ENCODE measurements at regions not wholly inside any gene's neighbourhood (a gene's known extent, or its start where the extent isn't known, plus 50 kb on each side); places are given as distances from the start of the nearest gene placed in this dataset.

DNA sequence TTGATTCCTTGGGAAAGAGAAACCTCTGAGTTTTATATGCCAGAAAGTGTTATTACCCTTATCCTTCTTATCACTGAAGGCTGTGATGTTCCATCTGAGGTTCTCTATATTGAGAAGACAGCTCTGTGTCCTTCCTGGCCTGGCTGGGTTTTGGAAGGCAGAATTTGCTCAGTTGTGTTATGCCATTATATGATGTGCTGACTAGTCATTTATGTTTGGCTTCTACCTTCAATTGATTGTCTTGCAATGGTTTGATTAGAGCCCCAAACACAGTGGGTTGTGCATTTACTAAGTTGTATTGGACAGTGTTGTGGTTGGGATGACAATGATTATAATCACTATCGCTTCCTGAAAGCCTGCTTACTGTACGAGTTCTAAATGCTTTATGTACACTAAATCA is 265.7 kb downstream of the SNAPC1 start:
- H3K4me1 ChIP-seq (ENCODE audit: insufficient read depth, low read length) = no peaks in the 10 kb centered on the region
- no peaks in the 10 kb centered on the region for H3K9me3 ChIP-seq (ENCODE audit: control insufficient read depth, low read depth, low read length)
- H3K23me2 ChIP-seq (ENCODE audit: insufficient read length, low read depth, low read length, poor library complexity, severe bottlenecking) = no peaks in the 10 kb centered on the region
- no peak overlapping the region for H2BK15ac ChIP-seq (ENCODE audit: low read depth, low read length)
- no peak overlapping the region for H3K23ac ChIP-seq (ENCODE audit: insufficient read length, low read depth, low read length)
- no peak for DNase-seq
- H4K91ac ChIP-seq (ENCODE audit: insufficient read length, low read depth, low read length) = no peak overlapping the region
- no peak overlapping the region for H3T11ph ChIP-seq (ENCODE audit: low read length)
- Mint-ChIP-seq H3K4me3 (no peak overlapping the region), H3K27me3 (ENCODE audit: low read depth) (no peaks in the 10 kb centered on the region), H3K4me1 (no peaks in the 10 kb centered on the region), H3K9me3 (no peaks in the 10 kb centered on the region; a peak in 1 of 5 replicates), H3K36me3 (ENCODE audit: insufficient read depth in 1 of 3, low read depth in 3 of 3) (0 out of 7 replicates have a peak, but pooled peaks cover 0 to 4% (median 2%) of the 10 kb centered on the region in 3 experiments), H3K27ac (no peak overlapping the region)
- H3K9ac ChIP-seq (ENCODE audit: extremely low read depth, insufficient read length, low read length) = no peak overlapping the region
- no peak overlapping the region for H3K27ac ChIP-seq (ENCODE audit: insufficient read length, low read depth, low read length)
- no peaks in the 10 kb centered on the region for H4K20me1 ChIP-seq (ENCODE audit: control insufficient read depth, insufficient read depth, insufficient read length)
- no peak overlapping the region for H3K4ac ChIP-seq (ENCODE audit: low read depth, low read length)
- H3K14ac ChIP-seq (ENCODE audit: insufficient read depth, low read length) = no peak overlapping the region
- no peaks in the 10 kb centered on the region for H3K79me1 ChIP-seq (ENCODE audit: insufficient read depth, low read depth, low read length, poor library complexity, severe bottlenecking)
- no peak overlapping the region for H2BK12ac ChIP-seq (ENCODE audit: insufficient read length, low read depth, low read length)
- no peak overlapping the region for H4K8ac ChIP-seq (replicated peaks; ENCODE audit: insufficient read length, low read depth, low read length)
- no peak overlapping the region for H3K4me2 ChIP-seq (ENCODE audit: insufficient read depth, insufficient read length, low read length)
- no peak overlapping the region for H2BK20ac ChIP-seq (ENCODE audit: low read depth, low read length, poor library complexity, severe bottlenecking)
- no CpG with 5 or more reads among the region's 2 CpGs for WGBS (ENCODE audit: extremely low coverage, insufficient read length, low lambda C conversion rate)
- no peak overlapping the region for H2AFZ ChIP-seq (ENCODE audit: low read length)
- TF ChIP-seq CTCF (conservative IDR thresholded peaks at IDR 0.05) = no peak
- no peak overlapping the region for H2AK5ac ChIP-seq (ENCODE audit: insufficient read length, low read length)
- H4K5ac ChIP-seq (ENCODE audit: insufficient read length, low read depth, low read length) = no peak overlapping the region
- no peaks in the 10 kb centered on the region for H3K79me2 ChIP-seq (ENCODE audit: insufficient read depth, low read length)
- H2BK5ac ChIP-seq (ENCODE audit: insufficient read length, low read length) = no peak overlapping the region
- H3K27me3 ChIP-seq (ENCODE audit: insufficient read depth, low read length) = no peaks in the 10 kb centered on the region
- H2BK120ac ChIP-seq (ENCODE audit: low read depth, low read length, poor library complexity, severe bottlenecking) = no peak overlapping the region
- no peak overlapping the region for H3K56ac ChIP-seq (ENCODE audit: insufficient read length, low read depth, low read length)
- H3K18ac ChIP-seq (ENCODE audit: insufficient read length, low read depth, low read length) = no peak overlapping the region

All from H9 (cell line).